BE2C (cell line): ENCODE measurements at regions not wholly inside any gene's neighbourhood (a gene's known extent, or its start where the extent isn't known, plus 50 kb on each side); places are given as distances from the start of the nearest gene placed in this dataset.

Experiments
- DNase-seq: peaks from one replicate; pipeline ENCODE4 v3.0.0-alpha.2; 2020
- H3K27me3 ChIP-seq: fragments of 250-450 bp; sonication (Bioruptor Pico); 2 replicates; pipeline ENCODE4 v1.5.1; 2020; ENCODE audit warnings: mild to moderate bottlenecking
- H3K36me3 ChIP-seq: fragments of 250-450 bp; sonication (Bioruptor Pico); 2 replicates; pipeline ENCODE4 v1.5.1; 2020; ENCODE audit warnings: mild to moderate bottlenecking
- H3K4me1 ChIP-seq: fragments of 250-450 bp; sonication (Bioruptor Pico); 2 replicates; pipeline ENCODE4 v1.5.1; 2020
- H3K4me3 ChIP-seq: 2 replicates; pipeline ENCODE4 v1.5.1; 2011; ENCODE audit warnings: low read depth, low read length
- H3K9me3 ChIP-seq: fragments of 250-450 bp; sonication (Bioruptor Pico); 2 replicates; pipeline ENCODE4 v1.5.1; 2020
- CTCF ChIP-seq: IDR thresholded peaks from 2 replicates; pipeline ENCODE4 v1.5.1; 2012; ENCODE audit warnings: mild to moderate bottlenecking, low read depth, low read length

- H3K9me3 ChIP-seq, result no peaks in the 10 kb centered on the region
- H3K27me3 ChIP-seq, result no peaks in the 10 kb centered on the region
- no peaks in the 10 kb centered on the region for H3K36me3 ChIP-seq
- H3K4me1 ChIP-seq, result no peaks in the 10 kb centered on the region
- H3K4me3 ChIP-seq, result no peak overlapping the region
- DNase-seq, result no peak
- no peak for TF ChIP-seq CTCF
Measured at GRCh38 chr4:160825644-160826338, 1338.0 kb downstream of the FSTL5 start.

- no peak overlapping the region for H3K4me3 ChIP-seq
- no peak for DNase-seq
- no peak for TF ChIP-seq CTCF
- H3K4me1 ChIP-seq, result no peaks in the 10 kb centered on the region
- no peaks in the 10 kb centered on the region for H3K27me3 ChIP-seq
- no peaks in the 10 kb centered on the region for H3K36me3 ChIP-seq
- no peaks in the 10 kb centered on the region for H3K9me3 ChIP-seq
Measured at GRCh38 chr4:160826339-160826679, 1337.5 kb downstream of the FSTL5 start.

- Histone ChIP-seq H3K36me3 (no peaks in the 10 kb centered on the region), H3K4me1 (no peaks in the 10 kb centered on the region), H3K4me3 (no peak overlapping the region), H3K9me3 (no peaks in the 10 kb centered on the region), H3K27me3 (no peaks in the 10 kb centered on the region)
- no peak for TF ChIP-seq CTCF
- DNase-seq, result no peak
Measured at GRCh38 chr4:160831165-160831922, 1332.5 kb downstream of the FSTL5 start.

GRCh38 chr4:160835789-160836188 lies 1328.0 kb downstream of the FSTL5 start:
- Histone ChIP-seq H3K27me3 (no peaks in the 10 kb centered on the region), H3K4me3 (no peak overlapping the region), H3K36me3 (no peaks in the 10 kb centered on the region), H3K4me1 (no peaks in the 10 kb centered on the region), H3K9me3 (no peaks in the 10 kb centered on the region)
- no peak for TF ChIP-seq CTCF
- DNase-seq, result no peak

GRCh38 chr4:160836431-160836830 lies 1327.4 kb downstream of the FSTL5 start:
- no peak for TF ChIP-seq CTCF
- Histone ChIP-seq H3K9me3 (no peaks in the 10 kb centered on the region), H3K4me1 (no peaks in the 10 kb centered on the region), H3K27me3 (no peaks in the 10 kb centered on the region), H3K4me3 (no peak overlapping the region), H3K36me3 (no peaks in the 10 kb centered on the region)
- DNase-seq, result no peak

- Histone ChIP-seq H3K9me3 (no peaks in the 10 kb centered on the region), H3K4me1 (no peaks in the 10 kb centered on the region; the same call in 1 of the 2 replicates), H3K27me3 (no peaks in the 10 kb centered on the region), H3K36me3 (no peaks in the 10 kb centered on the region), H3K4me3 (no peak overlapping the region)
- no peak for DNase-seq
- no peak for TF ChIP-seq CTCF
Measured at GRCh38 chr4:160846121-160846520, 1317.7 kb downstream of the FSTL5 start.
